NCI-H345 treated with DMSO at 0.1 percent for 48 hours (cell line): ENCODE measurements at regions not wholly inside any gene's neighbourhood (a gene's known extent, or its start where the extent isn't known, plus 50 kb on each side); places are given as distances from the start of the nearest gene placed in this dataset.

Experiments used
- DNase-seq: peaks from one replicate; lab custom pipeline; 2025; ENCODE audit not compliant: unreplicated experiment; lab: John Stamatoyannopoulos, UW

DNA sequence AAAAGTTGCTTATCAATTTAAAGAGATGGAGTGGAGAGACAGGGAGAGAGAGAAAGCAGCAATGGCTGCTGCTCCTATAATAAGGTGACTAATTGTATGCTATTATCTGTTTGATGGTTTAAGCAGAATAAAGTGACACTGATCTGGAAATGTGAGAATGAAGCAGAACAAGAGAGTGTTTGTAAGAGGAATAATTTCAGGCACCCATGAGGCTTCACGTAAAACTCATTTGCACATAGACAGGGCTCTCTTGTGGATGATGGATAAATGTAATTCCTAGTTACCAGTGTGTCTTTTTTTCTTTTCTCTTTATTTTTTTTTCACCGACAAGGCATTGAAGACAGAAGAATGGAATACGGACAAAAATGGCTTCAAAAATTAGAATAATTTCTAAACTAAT is 228.8 kb upstream of the TYRP1 start:
- DNase-seq = no peak

- DNase-seq = peak; percentile 13
Measured at GRCh38 chr9:12464910-12465512, 228.2 kb upstream of the TYRP1 start.

GRCh38 chr9:12469084-12469483 is 224.1 kb upstream of the TYRP1 start:
- DNase-seq = no peak

DNA sequence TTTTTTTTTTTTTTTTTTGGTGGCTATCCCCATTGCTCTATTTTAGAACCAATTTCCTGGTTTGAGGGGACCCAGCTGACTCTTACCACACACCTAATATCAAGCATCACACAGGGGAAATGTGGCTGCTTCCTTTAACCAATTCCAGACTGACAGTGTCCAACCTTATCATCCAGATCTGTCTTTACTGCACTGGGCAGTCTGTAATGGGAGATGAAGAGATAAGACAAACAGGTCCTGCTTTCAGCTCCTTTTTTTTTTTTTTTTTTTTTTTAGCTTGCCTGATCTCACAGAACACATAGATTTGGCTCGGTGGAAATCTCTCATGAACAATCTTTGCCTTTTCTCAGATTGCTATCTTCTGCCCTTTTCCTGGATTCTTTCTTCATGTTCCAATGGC is 198.8 kb upstream of the TYRP1 start:
- no peak for DNase-seq

GRCh38 chr9:12497790-12498189 is 195.4 kb upstream of the TYRP1 start:
- no peak for DNase-seq

GRCh38 chr9:12502520-12502919 is 190.7 kb upstream of the TYRP1 start:
- no peak for DNase-seq

DNA sequence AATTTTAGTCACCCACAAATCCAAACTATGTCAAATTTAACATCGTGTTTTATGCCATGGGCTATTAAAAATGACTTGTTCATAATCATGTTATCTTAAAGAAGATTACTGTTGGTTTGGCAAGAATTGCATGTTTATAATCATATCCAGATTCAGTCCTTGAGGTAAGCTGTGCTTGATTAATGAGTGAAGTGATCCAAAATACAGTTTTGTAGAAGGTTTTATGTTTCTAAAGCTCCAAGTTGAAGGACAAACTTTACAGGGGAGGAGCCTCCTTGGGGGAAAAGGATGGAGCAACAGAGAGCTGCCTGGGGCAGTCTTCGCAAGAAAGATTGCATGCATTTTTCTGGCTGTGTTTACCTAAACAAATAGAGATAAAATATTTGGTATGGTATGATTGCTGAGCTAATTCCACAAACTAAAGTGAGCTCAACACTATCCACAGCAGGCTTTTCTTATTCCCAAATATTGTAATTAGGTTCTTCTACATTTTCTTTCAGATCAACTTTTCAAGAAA is 189.5 kb upstream of the TYRP1 start:
- no peak for DNase-seq

DNA sequence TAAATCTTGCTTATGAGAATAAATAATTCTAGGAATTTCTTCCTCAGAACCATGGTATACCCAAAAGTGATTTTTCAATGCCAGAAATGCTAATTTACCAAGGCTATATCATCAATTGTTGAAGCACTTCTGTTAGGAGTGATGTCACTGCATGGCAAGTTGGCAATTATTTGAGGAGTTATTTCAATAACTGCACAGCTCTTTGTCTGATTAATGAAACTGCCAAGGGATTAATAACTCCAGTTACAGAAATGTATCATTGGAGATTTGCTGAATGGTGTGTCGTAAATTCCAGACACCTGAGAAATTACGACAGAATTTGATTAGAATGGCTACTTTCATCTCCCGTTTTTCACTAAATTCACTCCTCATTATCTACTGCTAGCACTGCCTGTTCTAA is 182.6 kb upstream of the TYRP1 start:
- DNase-seq = no peak

DNA sequence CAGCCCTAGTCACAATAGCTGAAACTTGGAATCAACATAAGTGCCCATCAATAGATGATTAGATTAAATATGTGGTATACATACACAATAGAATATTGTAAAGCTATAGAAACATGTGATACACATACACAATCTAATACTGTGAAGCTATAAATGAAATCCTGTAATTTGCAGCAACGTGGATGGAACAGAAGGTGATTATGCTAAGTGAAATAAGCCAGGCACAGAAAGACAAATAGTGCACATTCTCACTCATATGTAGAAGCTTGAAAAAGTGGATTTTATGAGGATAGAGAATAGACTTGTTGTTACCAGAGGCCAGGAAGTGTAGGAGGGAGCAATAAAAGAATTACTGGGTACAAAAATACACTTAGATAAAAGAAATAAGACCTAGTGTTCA is 181.5 kb upstream of the TYRP1 start:
- no peak for DNase-seq

DNA sequence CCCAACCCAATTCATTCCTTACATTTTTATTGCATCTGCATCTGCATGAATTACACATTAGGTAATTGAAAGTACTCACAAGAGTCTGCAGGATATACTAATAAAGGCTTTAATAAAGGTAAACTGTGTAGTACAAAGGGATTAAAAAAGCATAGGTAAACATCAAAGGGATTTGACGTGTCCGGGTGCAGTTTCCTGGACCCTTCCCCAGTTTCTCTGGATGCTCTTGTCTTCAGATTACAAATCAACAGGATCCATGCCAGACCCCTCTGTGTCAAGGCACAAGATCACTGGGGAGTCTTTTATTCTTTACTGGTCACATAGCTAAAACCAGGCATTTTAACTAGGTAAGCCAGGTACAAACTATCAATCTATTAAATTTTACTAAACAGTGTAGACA is 177.2 kb upstream of the TYRP1 start:
- DNase-seq = no peak

- DNase-seq = no peak
Measured at GRCh38 chr9:12516573-12516972, 176.6 kb upstream of the TYRP1 start.

DNA sequence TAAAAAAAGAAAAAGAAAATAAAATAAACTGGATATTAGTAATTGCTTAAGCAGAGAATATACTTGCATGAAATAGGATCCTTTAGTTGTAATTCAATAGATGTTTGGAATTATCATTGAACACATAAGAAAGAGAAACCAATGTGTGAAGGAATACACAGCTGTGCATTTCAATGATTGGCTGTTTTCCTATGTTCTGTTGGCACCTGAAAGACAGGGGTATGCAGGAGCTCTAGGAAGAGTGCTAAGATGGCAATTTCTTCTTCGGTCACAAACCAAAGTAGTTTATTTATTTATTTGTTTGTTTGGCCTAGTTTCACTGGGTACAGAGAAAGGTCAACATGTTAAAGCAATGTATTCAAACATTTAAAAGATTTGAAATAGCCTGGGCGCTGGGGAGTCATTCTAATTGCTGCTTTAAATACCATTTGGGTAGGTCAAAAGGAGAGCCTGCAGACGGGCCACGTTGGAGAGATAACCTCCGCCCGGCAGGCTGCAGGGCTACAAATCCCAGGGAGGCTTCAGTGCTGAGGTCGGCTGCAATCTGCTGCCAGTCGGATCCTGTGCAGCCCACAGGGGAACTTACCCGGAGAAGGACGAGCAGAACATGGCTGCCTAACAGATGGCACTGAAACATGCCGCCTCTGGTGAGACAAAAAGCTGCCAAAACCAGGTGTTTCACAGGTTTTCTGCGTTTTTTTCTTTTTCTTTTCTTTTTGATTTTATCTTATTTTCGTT is 154.2 kb upstream of the TYRP1 start:
- no peak for DNase-seq

GRCh38 chr9:12539580-12539975 is 153.6 kb upstream of the TYRP1 start:
- DNase-seq = no peak

- no peak for DNase-seq
Measured at GRCh38 chr9:12544700-12545099, 148.5 kb upstream of the TYRP1 start.

- no peak for DNase-seq
Measured at GRCh38 chr9:12554636-12555035, 138.5 kb upstream of the TYRP1 start.

DNA sequence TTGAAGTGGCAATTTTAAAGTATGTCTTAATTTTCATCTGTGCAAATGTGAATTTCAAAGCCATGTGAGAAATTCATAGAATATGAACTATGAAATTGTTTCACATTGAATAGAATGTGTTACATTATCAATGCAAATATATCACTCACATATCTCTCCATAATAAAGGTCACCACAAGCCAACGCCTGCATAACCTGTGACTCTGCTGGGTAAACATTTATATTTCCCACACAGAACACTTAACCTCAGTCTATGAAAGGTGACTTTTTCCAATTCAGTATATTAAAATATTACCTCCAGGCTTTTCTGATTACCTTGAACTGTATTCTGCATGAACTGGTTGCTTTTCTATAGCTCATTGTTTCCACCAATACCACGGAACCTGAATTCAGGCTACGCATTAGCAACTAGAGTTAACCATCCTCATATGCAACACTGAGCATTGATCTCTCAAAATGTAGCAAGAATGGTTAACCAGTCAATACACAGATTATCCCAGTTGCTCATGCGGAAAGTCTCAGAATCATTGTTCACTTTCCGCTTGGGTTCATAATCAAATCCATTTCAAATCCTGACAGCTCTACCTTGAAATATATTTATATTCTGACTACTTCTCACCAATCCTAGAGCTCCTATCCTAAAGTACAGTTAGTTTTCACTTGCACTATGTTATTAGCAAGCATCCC is 126.6 kb upstream of the TYRP1 start:
- DNase-seq = no peak

- DNase-seq = no peak
Measured at GRCh38 chr9:12584656-12585522, 108.3 kb upstream of the TYRP1 start.

DNA sequence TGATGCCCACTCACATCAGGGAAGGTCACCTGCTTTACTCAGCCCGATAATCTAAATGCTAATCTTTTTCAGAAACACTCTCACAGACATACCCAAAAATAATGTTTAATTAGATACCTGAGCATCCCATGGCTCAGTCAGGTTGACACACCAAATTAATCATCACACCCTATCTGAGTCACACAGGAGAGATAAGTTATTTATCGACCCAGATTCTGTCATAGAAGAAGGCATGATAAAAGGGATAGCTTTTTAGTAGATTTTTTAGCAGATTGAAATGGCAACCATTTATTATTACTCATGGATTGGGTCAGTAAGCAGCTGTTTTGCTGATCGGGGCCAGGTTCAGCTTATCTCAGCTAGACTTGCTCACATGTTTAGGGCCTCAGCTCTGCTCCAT is 97.8 kb upstream of the TYRP1 start:
- no peak for DNase-seq

GRCh38 chr9:12604164-12604821 is 88.9 kb upstream of the TYRP1 start:
- no peak for DNase-seq

GRCh38 chr9:12612211-12612770 is 80.9 kb upstream of the TYRP1 start:
- no peak for DNase-seq
